Activated B cell treated with CpG ODN at 0.5 μM for 24 hours (primary cell): ENCODE measurements at regions not wholly inside any gene's neighbourhood (a gene's known extent, or its start where the extent isn't known, plus 50 kb on each side); places are given as distances from the start of the nearest gene placed in this dataset.

Source experiments
- ATAC-seq: fragments of 200-7000 bp; cut with Tn5 transposase; one replicate; pipeline ENCODE4 v1.10.0; 2021; ENCODE audit warnings: low read depth, mild to moderate bottlenecking, moderate library complexity
- CTCF ChIA-PET: fragments of 350-600 bp; sonication (Branson Sonifier 250); formaldehyde crosslinking; loops from one replicate; lab custom pipeline; 2021; ENCODE audit warnings: antibody characterized with exemption; lab: Charles Lee
- POLR2A ChIA-PET: fragments of 350-600 bp; sonication (Branson Sonifier 250); formaldehyde crosslinking; loops from one replicate; lab custom pipeline; 2021; ENCODE audit warnings: antibody characterized with exemption; lab: Charles Lee
- DNase-seq: peaks from one replicate; pipeline ENCODE4 v3.0.0; 2022
- H3K27ac Mint-ChIP-seq: one replicate; pipeline ENCODE4 v1.8.0; 2020; ENCODE audit warnings: mixed read lengths
- H3K27me3 Mint-ChIP-seq: one replicate; pipeline ENCODE4 v1.8.0; 2021; ENCODE audit warnings: mixed read lengths
- H3K36me3 Mint-ChIP-seq: one replicate; pipeline ENCODE4 v1.8.0; 2021; ENCODE audit warnings: low read depth, mixed read lengths
- H3K4me1 Mint-ChIP-seq: one replicate; pipeline ENCODE4 v1.8.0; 2021; ENCODE audit warnings: mixed read lengths
- H3K4me3 Mint-ChIP-seq: one replicate; pipeline ENCODE4 v1.8.0; 2020; ENCODE audit warnings: mild to moderate bottlenecking, mixed read lengths
- H3K9me3 Mint-ChIP-seq: one replicate; pipeline ENCODE4 v1.8.0; 2020; ENCODE audit warnings: mixed read lengths
- CTCF ChIP-seq: fragments of 200-600 bp; IDR thresholded peaks from one replicate; pipeline ENCODE4 v1.8.0; 2022; ENCODE audit warnings: antibody characterized with exemption, mild to moderate bottlenecking
- intact Hi-C: fragments of 100-400 bp; cut with micrococcal nuclease; formaldehyde crosslinking; loops from one replicate; pipeline ENCODE4 v1.15.1; 2024

- ChIA-PET POLR2A (no interaction called here), CTCF (no interaction called here)
- H3K27ac Mint-ChIP-seq = no peak overlapping the region
- intact Hi-C loops = no loop called here
- H3K27me3 Mint-ChIP-seq = no peaks in the 10 kb centered on the region
- TF ChIP-seq CTCF = no peak
- no peaks in the 10 kb centered on the region for H3K36me3 Mint-ChIP-seq
- no peaks in the 10 kb centered on the region for H3K4me1 Mint-ChIP-seq
- H3K4me3 Mint-ChIP-seq = no peak overlapping the region
- ATAC-seq (no peak), DNase-seq (no peak)
- peaks cover 3% of the 10 kb centered on the region for H3K9me3 Mint-ChIP-seq
Observed at GRCh38 chr11:106331176-106331575, 253.7 kb downstream of the AASDHPPT start.

- H3K36me3 Mint-ChIP-seq = no peaks in the 10 kb centered on the region
- CTCF ChIA-PET = no interaction called here
- TF ChIP-seq CTCF = no peak
- ATAC-seq = no peak
- no peaks in the 10 kb centered on the region for H3K4me1 Mint-ChIP-seq
- H3K27me3 Mint-ChIP-seq = no peaks in the 10 kb centered on the region
- H3K9me3 Mint-ChIP-seq = peaks cover 3% of the 10 kb centered on the region
- H3K4me3 Mint-ChIP-seq = no peak overlapping the region
- H3K27ac Mint-ChIP-seq = no peak overlapping the region
- intact Hi-C loops = no loop called here
- DNase-seq = no peak
- POLR2A ChIA-PET = no interaction called here
Observed at GRCh38 chr11:106333678-106334077, 256.2 kb downstream of the AASDHPPT start.

- intact Hi-C loops = no loop called here
- Mint-ChIP-seq H3K4me3 (no peak overlapping the region), H3K4me1 (no peaks in the 10 kb centered on the region), H3K9me3 (peaks cover 2% of the 10 kb centered on the region), H3K27me3 (no peaks in the 10 kb centered on the region), H3K36me3 (no peaks in the 10 kb centered on the region), H3K27ac (no peak overlapping the region)
- no peak for ATAC-seq
- TF ChIP-seq CTCF = no peak
- ChIA-PET CTCF (no interaction called here), POLR2A (no interaction called here)
- DNase-seq = no peak
Observed at GRCh38 chr11:106344394-106344793, 266.9 kb downstream of the AASDHPPT start.

GRCh38 chr11:106344966-106345365 lies 267.5 kb downstream of the AASDHPPT start:
- no peaks in the 10 kb centered on the region for H3K36me3 Mint-ChIP-seq
- intact Hi-C loops = no loop called here
- ChIA-PET POLR2A (no interaction called here), CTCF (no interaction called here)
- H3K9me3 Mint-ChIP-seq = peaks cover 6% of the 10 kb centered on the region
- DNase-seq (no peak), ATAC-seq (no peak)
- H3K27me3 Mint-ChIP-seq = no peaks in the 10 kb centered on the region
- no peaks in the 10 kb centered on the region for H3K4me1 Mint-ChIP-seq
- no peak overlapping the region for H3K4me3 Mint-ChIP-seq
- H3K27ac Mint-ChIP-seq = no peak overlapping the region
- no peak for TF ChIP-seq CTCF

- no peaks in the 10 kb centered on the region for H3K36me3 Mint-ChIP-seq
- no peaks in the 10 kb centered on the region for H3K27me3 Mint-ChIP-seq
- ATAC-seq (no peak), DNase-seq (no peak)
- intact Hi-C loops = no loop called here
- no peak overlapping the region for H3K27ac Mint-ChIP-seq
- H3K4me3 Mint-ChIP-seq = no peak overlapping the region
- H3K9me3 Mint-ChIP-seq = peaks cover 4% of the 10 kb centered on the region
- H3K4me1 Mint-ChIP-seq = no peaks in the 10 kb centered on the region
- ChIA-PET CTCF (no interaction called here), POLR2A (no interaction called here)
- no peak for TF ChIP-seq CTCF
Observed at GRCh38 chr11:106353031-106353430, 275.6 kb downstream of the AASDHPPT start.
